Fibroblast of lung (primary cell): ENCODE measurements at regions not wholly inside any gene's neighbourhood (a gene's known extent, or its start where the extent isn't known, plus 50 kb on each side); places are given as distances from the start of the nearest gene placed in this dataset.

ENCODE experiments used
- CTCF ChIP-seq, 2 donors: IDR thresholded peaks in 1 of 2; conservative IDR thresholded peaks in 1 of 2; 1 replicate in 1 of 2; 2 replicates in 1 of 2; pipeline ENCODE4 v1.5.1; 2011 to 2012; ENCODE audit warnings: low read length in 2 of 2, control low read depth in 1 of 2, inconsistent platforms in 1 of 2, low read depth in 1 of 2, mild to moderate bottlenecking in 1 of 2
- EZH2 ChIP-seq: IDR thresholded peaks from 2 replicates; pipeline ENCODE4 v1.5.1; 2012; ENCODE audit warnings: low read length, control low read depth, mild to moderate bottlenecking; ENCODE audit errors: missing control alignments

DNA sequence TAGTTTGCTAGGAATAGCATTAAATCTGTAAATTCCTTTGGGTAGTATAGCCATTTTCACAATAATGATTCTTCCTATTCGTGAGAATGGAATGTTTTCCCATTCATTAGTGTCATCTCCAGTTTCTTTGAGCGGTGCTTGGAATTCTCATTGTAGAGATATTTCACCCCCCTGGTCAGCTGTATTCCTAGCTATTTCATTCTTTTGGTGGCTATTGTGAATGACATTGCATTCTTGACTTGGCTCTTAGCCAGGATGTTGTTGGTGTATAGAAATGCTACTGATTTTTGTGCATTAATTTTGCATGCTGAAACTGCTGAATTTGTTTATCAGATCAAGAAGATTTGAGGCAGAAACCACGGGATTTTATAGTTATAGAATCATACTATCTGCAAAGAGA is 690.5 kb upstream of the ALCAM start:
- TF ChIP-seq CTCF (conservative IDR thresholded peaks at IDR 0.05 in 1 of 2, IDR thresholded peaks at IDR 0.05 in 1 of 2; ENCODE audit: low read depth in 1 of 2, low read length in 2 of 2): no peak
- no peak for TF ChIP-seq EZH2
